ENCODE measurements at regions not wholly inside any gene's neighbourhood (a gene's known extent, or its start where the extent isn't known, plus 50 kb on each side); places are given as distances from the start of the nearest gene placed in this dataset.

DNA sequence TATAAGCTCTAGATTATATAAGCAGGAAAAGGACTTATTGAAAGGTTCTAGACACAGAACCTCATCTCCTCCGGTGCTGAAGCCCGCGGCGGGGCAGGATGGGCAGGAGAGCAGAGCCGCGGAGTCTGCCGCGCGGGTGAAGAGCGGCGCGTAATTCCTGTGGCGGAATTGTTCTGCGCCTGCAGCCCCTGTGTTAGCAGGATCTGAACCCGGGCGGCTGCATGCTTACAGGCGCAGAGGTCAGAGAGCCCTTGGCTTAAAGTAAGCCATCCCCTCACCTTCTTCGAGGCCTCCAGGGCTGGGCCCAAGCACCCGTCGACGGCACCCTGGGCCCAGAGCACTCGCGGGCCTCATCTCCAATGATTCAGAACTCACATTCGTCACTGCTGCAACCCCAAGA, 89.3 kb downstream of the FASLG start:
- FAIRE-seq = no peak
- TF ChIP-seq ZNF274 (IDR thresholded peaks at IDR 0.05; ENCODE audit: borderline replicate concordance, extremely low read depth, low read length) (no peak), SIRT6 (IDR thresholded peaks at IDR 0.05; ENCODE audit: low read length) (no peak)
- TF ChIP-seq, protein P1, sequence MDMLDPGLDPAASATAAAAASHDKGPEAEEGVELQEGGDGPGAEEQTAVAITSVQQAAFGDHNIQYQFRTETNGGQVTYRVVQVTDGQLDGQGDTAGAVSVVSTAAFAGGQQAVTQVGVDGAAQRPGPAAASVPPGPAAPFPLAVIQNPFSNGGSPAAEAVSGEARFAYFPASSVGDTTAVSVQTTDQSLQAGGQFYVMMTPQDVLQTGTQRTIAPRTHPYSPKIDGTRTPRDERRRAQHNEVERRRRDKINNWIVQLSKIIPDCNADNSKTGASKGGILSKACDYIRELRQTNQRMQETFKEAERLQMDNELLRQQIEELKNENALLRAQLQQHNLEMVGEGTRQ (IDR thresholded peaks at IDR 0.05; ENCODE audit: low read length) = no peak
- TF ChIP-seq, protein P2, sequence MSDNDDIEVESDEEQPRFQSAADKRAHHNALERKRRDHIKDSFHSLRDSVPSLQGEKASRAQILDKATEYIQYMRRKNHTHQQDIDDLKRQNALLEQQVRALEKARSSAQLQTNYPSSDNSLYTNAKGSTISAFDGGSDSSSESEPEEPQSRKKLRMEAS (IDR thresholded peaks at IDR 0.05) = no peak
- TF ChIP-seq, protein P3, sequence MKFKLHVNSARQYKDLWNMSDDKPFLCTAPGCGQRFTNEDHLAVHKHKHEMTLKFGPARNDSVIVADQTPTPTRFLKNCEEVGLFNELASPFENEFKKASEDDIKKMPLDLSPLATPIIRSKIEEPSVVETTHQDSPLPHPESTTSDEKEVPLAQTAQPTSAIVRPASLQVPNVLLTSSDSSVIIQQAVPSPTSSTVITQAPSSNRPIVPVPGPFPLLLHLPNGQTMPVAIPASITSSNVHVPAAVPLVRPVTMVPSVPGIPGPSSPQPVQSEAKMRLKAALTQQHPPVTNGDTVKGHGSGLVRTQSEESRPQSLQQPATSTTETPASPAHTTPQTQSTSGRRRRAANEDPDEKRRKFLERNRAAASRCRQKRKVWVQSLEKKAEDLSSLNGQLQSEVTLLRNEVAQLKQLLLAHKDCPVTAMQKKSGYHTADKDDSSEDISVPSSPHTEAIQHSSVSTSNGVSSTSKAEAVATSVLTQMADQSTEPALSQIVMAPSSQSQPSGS (IDR thresholded peaks at IDR 0.05; ENCODE audit: low read length) = no peak
- Histone ChIP-seq H4K5ac (ENCODE audit: insufficient read length, low read depth, low read length) (no peak overlapping the region), H2BK5ac (ENCODE audit: low read depth, low read length) (no peak overlapping the region), H3K9ac (replicated peaks in 1 of 4; ENCODE audit: extremely low read depth in 1 of 4, low read depth in 3 of 4, low read length in 3 of 4) (no peak overlapping the region), H2BK20ac (ENCODE audit: low read length) (no peak overlapping the region), H3K4me3 (ENCODE audit: extremely low read depth in 1 of 4, insufficient read depth in 2 of 4, low read depth in 3 of 4, low read length in 4 of 4) (no peak overlapping the region), H2AFZ (ENCODE audit: low read length) (no peak overlapping the region), H3K14ac (ENCODE audit: insufficient read length) (no peak overlapping the region), H3K27me3 (replicated peaks in 1 of 4; ENCODE audit: control insufficient read depth in 3 of 4, extremely low read depth in 1 of 4, insufficient read depth in 3 of 4, low read length in 3 of 4) (no peaks in the 10 kb centered on the region), H4K91ac (replicated peaks; ENCODE audit: insufficient read length, low read length) (no peak overlapping the region), H2BK12ac (ENCODE audit: low read depth, low read length) (no peak overlapping the region), H3K4me1 (replicated peaks in 1 of 4; ENCODE audit: control insufficient read depth in 3 of 4, insufficient read depth in 4 of 4, low read length in 3 of 4) (no peaks in the 10 kb centered on the region), H3K56ac (replicated peaks; ENCODE audit: insufficient read length, low read depth, low read length) (no peak overlapping the region), H2AK5ac (ENCODE audit: low read depth, low read length) (no peak overlapping the region), H2BK120ac (replicated peaks; ENCODE audit: low read depth, low read length) (no peak overlapping the region), H3K36me3 (ENCODE audit: control insufficient read depth in 2 of 4, insufficient read depth in 4 of 4, low read length in 3 of 4) (no peaks in the 10 kb centered on the region), H3K79me1 (ENCODE audit: low read depth, low read length) (no peaks in the 10 kb centered on the region), H4K20me1 (replicated peaks in 1 of 2; ENCODE audit: control insufficient read depth in 1 of 2, insufficient read depth in 2 of 2, low read length in 2 of 2) (no peaks in the 10 kb centered on the region), H4K8ac (ENCODE audit: extremely low read depth, insufficient read depth, low read length) (no peak overlapping the region), H3K9me3 (ENCODE audit: insufficient read depth in 2 of 2, low read depth in 1 of 2, low read length in 1 of 2) (no peaks in the 10 kb centered on the region), H3K23me2 (ENCODE audit: low read depth, low read length) (no peaks in the 10 kb centered on the region), H3K18ac (ENCODE audit: extremely low read depth, low read length) (no peak overlapping the region), H3K23ac (ENCODE audit: insufficient read length) (no peak overlapping the region), H2BK15ac (ENCODE audit: low read length) (no peak overlapping the region), H3K79me2 (ENCODE audit: control insufficient read depth in 1 of 2, insufficient read depth in 2 of 2, low read length in 2 of 2) (no peaks in the 10 kb centered on the region), H3K27ac (ENCODE audit: low read depth, low read length) (no peak overlapping the region), H3K4ac (replicated peaks; ENCODE audit: insufficient read length, low read depth, low read length) (no peak overlapping the region), H3K4me2 (ENCODE audit: insufficient read depth in 1 of 2, low read depth in 2 of 2, low read length in 2 of 2) (no peak overlapping the region)
- CTCF ChIA-PET (ENCODE audit: partially characterized antibody) = interaction anchor here (0.6 to 9.0 kb wide), 2 partner anchors 455 to 1170 kb away, joined by 3 to 147 read pairs; partner anchors contain the start of gene TNFSF4
- no peak for DNase-seq (ENCODE audit: low read depth in 1 of 2, low spot score in 2 of 2)
- POLR2A ChIA-PET (ENCODE audit: partially characterized antibody) = no interaction called here
- 94% methylated on average over 24 of the region's 24 CpGs; no CpG with 5 or more reads in 1 of the 2 experiments for WGBS, 2 experiments (ENCODE audit: extremely low coverage in 1 of 2, insufficient coverage in 1 of 2, insufficient read length in 1 of 2, insufficient replicate concordance in 2 of 2, low coverage in 1 of 2, low lambda C conversion rate in 2 of 2, missing lambda C conversion rate in 1 of 2)

All from H1 (cell line).